CD4-positive, alpha-beta T cell treated with Interleukin-6 at 100 ng/mL for 8 hours (primary cell): ENCODE measurements at regions not wholly inside any gene's neighbourhood (a gene's known extent, or its start where the extent isn't known, plus 50 kb on each side); places are given as distances from the start of the nearest gene placed in this dataset.

Source experiments
- DNase-seq: peaks from one replicate; pipeline ENCODE4 v3.0.0-alpha.2; 2020; ENCODE audit warnings: mixed read lengths, low spot score

GRCh38 chr5:39800042-39800601 lies 375.3 kb upstream of the DAB2 start:
- DNase-seq = no peak

DNA sequence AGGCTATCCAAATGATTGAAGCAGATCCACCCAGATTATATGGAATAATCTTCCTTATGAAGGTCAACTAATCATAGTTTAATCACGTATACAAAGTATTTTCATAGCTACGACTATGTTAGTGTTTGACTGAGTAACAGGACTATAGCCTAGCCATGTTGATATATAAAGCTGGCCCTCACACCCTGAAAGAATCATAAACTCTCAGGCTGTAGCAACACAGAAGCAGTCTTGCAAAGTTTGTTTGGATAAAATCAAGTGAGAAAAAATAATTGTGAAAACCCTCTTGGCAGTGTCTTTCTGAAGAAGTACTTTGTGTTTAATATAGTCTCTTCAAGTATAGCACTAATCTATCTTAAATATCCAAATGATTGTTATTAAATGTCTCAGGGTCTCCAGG lies 374.5 kb upstream of the DAB2 start:
- DNase-seq = no peak

DNA sequence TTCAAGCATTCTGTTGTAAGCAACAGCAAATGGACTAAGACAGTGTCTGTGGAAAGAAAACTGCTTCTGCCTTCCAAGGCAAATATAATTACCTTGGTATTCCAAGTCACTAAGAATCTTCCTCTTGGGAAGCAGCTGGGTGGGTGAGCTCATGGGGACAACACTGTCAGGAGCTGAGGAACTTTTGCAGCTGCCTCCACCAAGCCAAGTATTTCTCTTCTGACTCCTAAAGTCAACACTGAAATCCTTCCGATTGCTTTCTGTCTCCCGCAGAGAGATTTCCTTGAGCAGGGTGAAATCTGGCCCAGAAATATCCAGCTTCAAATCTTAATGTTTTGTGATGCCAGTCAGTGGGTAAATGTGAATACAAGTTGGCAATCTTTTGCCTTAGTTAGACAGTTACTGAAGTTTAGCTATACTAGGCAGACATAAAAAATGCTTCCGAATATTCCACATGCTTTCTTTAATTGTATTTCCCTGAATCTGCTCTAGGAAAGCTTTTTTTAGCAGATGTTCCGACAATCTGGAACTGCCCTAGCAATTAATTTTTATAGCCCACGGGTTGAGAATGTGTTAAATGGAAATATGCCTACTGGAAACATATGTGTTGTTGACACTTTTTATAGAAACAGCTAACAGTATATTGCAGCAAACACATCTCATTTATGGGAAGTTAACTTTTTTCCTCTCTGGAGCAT lies 369.9 kb upstream of the DAB2 start:
- no peak for DNase-seq

GRCh38 chr5:39785410-39785809 lies 360.6 kb upstream of the DAB2 start:
- DNase-seq = no peak

DNA sequence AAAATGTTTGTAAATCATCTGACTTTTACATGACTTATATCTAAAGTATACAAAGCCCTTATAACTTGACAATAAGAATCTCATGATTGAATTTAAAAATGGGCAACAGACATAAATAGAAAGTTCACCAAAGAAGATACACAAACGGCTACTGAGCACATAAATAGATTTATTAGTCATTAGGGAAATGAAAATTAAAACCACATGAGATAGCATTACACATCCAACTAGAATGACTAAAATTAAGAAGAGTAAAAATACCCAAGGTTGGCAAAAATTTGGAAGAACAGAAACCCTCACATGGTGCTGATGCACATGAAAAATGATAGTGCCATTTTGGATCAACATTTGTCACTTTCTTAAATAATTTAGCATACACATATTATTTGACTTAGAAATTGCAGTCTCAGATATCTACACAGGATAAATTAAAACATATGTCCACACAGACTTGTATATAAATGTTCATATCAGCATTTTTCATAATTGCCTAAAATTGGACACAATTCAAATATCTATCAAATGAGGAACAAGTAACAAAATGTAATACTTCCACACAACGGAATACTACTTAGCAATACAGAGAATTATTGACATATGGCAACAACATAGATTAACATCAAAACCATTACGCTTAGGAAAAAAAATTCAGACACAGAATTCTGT lies 359.1 kb upstream of the DAB2 start:
- DNase-seq = no peak

GRCh38 chr5:39780347-39780746 lies 355.6 kb upstream of the DAB2 start:
- no peak for DNase-seq

DNA sequence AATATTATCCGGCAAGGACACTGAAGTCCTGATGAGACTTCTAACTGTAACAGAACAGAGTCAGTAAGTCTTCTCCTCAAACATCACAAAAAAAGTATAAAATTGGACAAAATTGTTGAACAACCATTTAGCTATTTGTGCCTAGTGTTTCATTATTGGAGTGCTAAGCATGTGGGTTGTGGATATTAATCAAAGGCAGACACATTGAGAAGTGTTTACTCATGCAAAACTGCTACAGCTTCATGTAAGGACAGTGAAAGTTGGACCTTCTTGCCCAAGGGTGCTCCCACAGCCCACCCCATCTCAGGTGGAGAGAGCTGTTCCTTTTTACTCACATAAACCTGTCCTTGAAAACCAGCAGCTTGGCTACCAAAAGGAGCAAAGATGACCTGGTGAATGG lies 355.1 kb upstream of the DAB2 start:
- no peak for DNase-seq

DNA sequence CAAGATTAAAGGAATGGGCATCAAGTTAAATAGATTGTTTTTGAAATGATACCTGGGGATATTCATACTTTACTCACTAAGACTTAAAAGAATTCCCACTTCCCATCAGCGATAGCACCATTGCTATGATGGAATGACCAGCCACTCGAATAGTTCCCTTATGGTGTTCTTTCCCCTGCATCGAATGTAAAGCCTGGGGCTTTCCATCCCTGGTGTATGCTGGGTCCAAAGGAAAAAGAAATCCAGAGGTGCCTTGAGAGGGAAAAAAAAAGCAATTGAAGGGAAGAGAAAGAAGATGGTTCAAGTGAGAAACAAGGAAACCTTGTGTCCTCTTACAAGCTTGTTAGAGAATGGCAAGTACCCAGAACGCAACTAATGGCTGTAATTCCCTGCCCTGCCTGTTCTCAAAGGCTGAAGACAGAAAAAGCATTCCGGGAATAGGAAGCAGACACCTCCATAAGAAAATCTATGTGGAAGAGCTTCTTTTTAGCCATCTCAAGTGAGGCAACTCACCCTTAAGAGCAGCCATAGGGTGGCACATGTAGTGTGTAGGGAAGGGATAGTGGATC lies 351.1 kb upstream of the DAB2 start:
- no peak for DNase-seq

DNA sequence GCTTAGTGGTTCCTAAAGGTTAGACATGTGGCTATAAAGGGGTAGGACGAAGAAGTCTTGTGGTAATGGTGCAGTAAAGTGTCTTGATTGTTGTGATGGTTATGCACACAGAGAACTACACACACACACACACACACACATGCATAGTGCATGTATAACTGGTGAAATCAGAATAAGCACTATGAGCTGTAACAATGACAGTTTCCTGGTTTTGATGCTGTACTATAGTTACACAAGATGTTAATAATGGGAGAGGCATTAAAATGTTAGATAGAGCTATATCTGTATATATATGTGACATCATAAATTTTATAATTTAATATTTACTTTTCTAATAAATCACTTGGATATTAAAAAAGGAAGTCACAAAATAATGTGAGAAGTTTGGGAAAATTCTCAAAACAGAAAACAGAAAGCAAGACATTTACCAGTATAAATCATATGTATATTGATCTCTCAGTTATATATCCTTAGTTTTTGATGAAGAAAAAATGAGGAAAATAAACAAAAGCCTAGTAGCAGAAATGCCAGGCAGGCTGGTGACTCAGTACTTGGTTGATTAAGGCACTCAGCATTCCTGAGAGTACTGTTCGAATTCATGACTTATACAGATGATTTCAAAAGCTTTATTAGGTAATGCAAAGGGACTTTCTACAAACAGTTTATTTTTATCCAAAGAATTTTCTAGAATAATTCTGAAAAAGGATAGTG lies 350.5 kb upstream of the DAB2 start:
- DNase-seq = no peak

DNA sequence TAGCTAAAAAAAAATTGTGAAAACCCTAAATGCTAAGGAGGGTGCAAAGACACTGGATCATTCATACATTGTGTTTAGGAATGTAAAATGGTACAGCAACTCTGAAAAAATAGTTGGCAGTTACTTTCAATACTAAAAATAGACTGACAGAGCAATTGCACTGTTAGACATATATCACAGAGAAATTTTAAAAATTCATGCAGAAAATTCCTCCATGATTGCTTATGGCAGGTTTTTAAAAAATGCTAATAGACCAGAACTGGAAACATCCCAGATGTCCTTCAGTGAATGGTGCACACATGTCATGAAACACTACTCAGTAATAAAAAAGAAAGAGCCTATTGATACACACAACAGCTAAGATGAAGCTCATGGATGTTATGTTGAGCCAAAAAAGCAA lies 349.8 kb upstream of the DAB2 start:
- no peak for DNase-seq

- no peak for DNase-seq
These were observed 347.5 kb upstream of the DAB2 start for GRCh38 chr5:39772307-39772706.

DNA sequence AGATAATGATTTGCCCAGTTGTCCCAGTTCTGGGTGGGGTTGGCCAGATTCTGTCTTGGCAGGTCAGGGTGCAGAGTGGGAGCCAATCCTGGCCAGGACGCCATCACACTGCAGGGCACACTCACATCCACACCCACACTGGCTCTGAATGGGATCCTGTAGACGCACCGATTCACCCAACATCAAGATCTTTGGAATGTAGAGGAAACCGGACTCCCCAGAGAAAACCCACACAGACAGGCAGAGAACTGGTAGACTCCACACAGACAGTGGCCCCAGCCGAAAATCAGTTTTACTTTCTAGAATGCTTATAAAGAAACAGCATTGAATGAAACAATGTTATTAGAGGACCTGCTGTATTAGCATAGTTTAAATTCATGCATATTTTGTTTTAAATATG lies 343.1 kb upstream of the DAB2 start:
- DNase-seq = no peak

- DNase-seq = no peak
These were observed 340.6 kb upstream of the DAB2 start for GRCh38 chr5:39765366-39765765.

GRCh38 chr5:39762761-39763160 lies 338.0 kb upstream of the DAB2 start:
- DNase-seq = no peak

DNA sequence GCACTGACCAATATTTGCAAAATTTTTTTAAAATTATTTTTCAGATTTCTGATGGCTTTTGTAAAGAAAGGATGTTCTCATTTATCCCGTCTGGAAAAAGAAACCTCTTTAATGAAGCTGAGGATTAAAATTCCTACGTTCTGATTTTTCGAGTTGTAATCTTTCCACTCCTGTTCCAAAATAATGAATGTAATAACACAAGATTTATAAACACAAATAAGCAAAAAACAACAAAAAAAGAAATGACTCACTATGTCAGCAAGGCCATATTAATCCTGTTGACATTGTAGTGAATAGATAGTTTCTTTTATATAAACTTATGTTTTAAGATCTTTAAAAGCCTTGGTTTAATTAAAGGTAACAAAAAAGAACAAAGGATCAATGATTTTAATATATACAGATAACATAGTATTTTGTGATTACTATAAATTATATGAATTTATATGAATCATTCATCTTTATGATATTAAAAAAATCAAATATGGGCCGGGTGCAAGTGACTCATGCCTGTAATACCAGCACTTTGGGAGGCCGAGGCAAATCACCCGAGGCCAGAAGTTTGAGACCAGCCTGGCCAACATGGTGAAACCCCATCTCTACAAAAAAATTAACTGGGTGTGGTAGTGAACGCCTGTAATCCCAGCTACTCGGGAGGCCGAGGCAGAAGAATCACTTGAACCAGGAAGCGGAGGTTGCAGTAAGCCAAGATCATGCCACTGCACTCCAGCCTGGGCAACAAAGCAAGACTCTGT lies 336.6 kb upstream of the DAB2 start:
- no peak for DNase-seq

GRCh38 chr5:39760385-39761198 lies 335.8 kb upstream of the DAB2 start:
- DNase-seq = no peak

- no peak for DNase-seq
These were observed 334.9 kb upstream of the DAB2 start for GRCh38 chr5:39759701-39760100.

- no peak for DNase-seq
These were observed 333.6 kb upstream of the DAB2 start for GRCh38 chr5:39758426-39758825.

DNA sequence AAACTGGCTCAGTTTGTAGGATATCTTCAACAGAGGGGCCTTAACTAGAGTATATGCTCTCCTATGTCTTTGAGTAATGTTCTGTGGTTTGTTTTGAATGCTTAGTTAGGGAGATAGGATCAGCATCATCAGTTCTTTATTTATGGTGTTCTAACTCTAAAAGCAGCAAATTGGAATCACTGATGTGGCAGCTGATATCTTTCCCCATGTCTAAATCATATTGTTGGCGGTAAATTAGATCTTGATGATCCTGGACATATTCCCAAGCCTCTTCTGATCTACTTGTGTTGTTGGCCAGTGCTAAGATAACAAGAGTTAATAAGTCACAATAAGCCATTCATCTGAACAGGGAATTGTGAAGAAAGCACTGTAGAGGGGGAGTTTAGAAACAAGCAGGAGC lies 332.4 kb upstream of the DAB2 start:
- DNase-seq = no peak

GRCh38 chr5:39755986-39756385 lies 331.2 kb upstream of the DAB2 start:
- DNase-seq = no peak

- no peak for DNase-seq
These were observed 330.7 kb upstream of the DAB2 start for GRCh38 chr5:39755452-39755851.
